ENCODE measurements at regions not wholly inside any gene's neighbourhood (a gene's known extent, or its start where the extent isn't known, plus 50 kb on each side); places are given as distances from the start of the nearest gene placed in this dataset.

DNA sequence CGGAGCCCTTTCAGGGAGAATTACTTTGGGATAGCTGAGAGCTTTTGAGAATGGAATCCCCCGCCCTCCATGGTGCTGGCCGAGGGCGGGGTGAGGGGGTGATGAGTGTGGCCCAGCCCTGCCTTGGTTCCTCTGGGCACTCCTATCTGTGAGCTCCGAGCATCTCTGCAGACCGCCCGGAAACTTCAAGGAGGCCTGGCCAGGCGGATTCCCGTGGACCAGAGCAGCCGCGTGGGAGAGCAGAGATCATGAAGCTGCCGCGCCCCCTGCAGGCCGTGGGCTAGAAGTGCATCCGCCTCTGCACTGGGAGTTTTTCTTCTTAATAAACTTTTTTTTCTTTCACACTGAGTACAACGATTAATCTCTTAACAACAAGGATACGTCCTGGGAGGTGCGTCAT is 392.9 kb upstream of the EEF2KMT start:
- no peak for DNase-seq (ENCODE audit: low read depth)
- no peak overlapping the region for H3K4me3 ChIP-seq (ENCODE audit: low read length)
- TF ChIP-seq, protein P1, sequence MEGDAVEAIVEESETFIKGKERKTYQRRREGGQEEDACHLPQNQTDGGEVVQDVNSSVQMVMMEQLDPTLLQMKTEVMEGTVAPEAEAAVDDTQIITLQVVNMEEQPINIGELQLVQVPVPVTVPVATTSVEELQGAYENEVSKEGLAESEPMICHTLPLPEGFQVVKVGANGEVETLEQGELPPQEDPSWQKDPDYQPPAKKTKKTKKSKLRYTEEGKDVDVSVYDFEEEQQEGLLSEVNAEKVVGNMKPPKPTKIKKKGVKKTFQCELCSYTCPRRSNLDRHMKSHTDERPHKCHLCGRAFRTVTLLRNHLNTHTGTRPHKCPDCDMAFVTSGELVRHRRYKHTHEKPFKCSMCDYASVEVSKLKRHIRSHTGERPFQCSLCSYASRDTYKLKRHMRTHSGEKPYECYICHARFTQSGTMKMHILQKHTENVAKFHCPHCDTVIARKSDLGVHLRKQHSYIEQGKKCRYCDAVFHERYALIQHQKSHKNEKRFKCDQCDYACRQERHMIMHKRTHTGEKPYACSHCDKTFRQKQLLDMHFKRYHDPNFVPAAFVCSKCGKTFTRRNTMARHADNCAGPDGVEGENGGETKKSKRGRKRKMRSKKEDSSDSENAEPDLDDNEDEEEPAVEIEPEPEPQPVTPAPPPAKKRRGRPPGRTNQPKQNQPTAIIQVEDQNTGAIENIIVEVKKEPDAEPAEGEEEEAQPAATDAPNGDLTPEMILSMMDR (conservative IDR thresholded peaks at IDR 0.05; ENCODE audit: low read depth, low read length): peak; percentile 23

- TF ChIP-seq, protein P1 (conservative IDR thresholded peaks at IDR 0.05; ENCODE audit: low read depth, low read length): no peak
- H3K4me3 ChIP-seq (ENCODE audit: low read length): no peak overlapping the region
- no peak for DNase-seq (ENCODE audit: low read depth)
Observed at GRCh38 chr16:5488581-5488980, 391.0 kb upstream of the EEF2KMT start.

DNA sequence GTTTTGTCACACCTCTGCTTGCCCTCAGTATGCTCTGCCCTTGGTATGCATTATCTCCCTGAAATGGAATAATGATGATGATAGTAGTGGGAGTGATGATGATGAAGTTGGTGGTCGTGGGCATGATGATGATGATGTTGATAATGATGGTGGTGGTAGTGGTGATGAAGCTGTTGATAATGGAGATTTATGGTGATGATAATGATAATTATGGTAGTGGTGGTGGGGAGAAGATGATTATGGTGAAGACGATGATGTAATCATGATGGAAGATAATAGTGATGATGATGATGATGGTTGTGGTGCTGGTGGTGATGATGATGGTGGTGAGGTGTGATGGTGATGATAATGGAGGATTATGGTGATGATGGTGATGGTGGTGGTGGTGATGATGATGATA is 390.1 kb upstream of the EEF2KMT start:
- no peak overlapping the region for H3K4me3 ChIP-seq (ENCODE audit: low read length)
- TF ChIP-seq, protein P1 (conservative IDR thresholded peaks at IDR 0.05; ENCODE audit: low read depth, low read length): no peak
- DNase-seq (ENCODE audit: low read depth): no peak

DNA sequence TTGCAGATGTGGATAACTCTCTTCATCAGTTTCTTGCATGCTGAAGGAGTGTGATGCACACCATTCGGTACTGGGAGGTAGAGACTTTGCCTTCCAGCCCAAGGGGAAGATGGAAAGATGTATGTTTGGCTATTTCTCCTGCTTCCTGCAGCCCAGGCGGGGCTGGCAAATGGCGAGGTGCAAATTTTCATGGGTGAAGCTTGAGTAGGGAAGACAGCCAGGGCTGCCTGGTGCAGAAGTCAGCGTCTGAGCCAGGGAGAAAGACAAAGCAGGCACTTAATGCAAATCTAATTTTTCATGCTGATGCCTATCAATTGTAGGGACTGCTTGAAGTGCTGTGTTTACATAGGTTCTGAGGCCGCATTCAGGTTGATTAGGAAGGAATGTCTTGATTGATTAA is 384.7 kb upstream of the EEF2KMT start:
- TF ChIP-seq, protein P1 (conservative IDR thresholded peaks at IDR 0.05; ENCODE audit: low read depth, low read length): no peak
- H3K4me3 ChIP-seq (ENCODE audit: low read length): no peak overlapping the region
- no peak for DNase-seq (ENCODE audit: low read depth)

DNA sequence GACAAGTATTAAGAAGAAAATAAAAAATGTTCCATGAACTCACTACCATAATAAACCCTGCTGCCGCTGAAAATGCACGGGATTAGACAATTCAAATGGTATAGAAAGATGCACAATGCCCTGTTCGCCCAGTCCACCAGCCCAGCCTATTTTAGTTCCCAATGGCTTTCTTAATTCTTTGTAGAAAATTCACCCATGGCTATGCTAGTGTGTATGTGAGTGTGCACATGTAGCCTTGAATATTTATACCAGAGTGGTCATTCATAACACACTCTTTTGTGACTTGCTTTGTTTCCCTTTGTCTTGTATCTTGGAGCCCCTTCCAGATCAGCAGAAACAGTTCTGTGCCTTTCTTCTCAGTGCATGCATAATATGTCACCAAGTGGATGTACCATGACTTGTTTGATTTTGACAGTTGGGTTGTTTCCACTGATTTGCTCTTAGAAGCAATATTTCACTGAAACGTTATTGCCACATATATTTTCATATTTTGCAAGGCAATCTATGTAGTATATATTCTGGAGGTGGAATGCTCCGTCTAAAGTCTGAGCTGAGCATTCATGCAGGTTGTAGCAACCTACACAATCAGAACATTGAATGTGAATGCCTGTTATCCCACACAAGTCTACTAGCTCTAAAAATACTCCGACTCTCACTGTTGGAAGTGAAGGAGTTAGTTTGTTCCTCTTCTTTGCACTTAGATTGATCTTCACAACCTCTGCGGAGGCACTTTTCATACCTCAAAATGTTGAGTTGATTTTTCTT is 383.0 kb upstream of the EEF2KMT start:
- TF ChIP-seq, protein P1 (conservative IDR thresholded peaks at IDR 0.05; ENCODE audit: low read depth, low read length): no peak
- DNase-seq (ENCODE audit: low read depth): no peak

GRCh38 chr16:5479926-5480325 is 382.3 kb upstream of the EEF2KMT start:
- no peak for DNase-seq (ENCODE audit: low read depth)
- TF ChIP-seq, protein P1 (conservative IDR thresholded peaks at IDR 0.05; ENCODE audit: low read depth, low read length): no peak
- H3K4me3 ChIP-seq (ENCODE audit: low read length): no peak overlapping the region

More for the DNA sequence above, 383.0 kb upstream of the EEF2KMT start:
- H3K4me3 ChIP-seq (ENCODE audit: low read length): no peak overlapping the region

DNA sequence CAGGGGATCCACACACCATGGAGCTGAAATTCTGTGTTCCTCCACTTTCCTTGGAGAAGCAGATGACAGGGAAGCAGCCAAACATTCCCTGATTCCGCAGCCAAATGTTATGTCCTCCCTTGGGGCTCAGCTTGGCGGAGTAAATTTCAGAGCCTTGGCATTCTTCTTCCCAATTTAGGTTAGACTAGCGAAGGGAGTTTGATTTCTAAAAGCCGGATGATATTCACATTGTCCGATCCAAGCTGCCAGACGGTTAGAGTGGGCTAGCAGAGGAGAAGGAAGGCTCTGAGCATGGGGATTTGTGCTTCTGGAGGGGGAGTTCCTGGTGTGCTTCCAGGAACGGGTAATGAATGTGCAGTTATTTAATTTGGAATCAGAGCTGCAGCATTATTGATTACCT is 380.4 kb upstream of the EEF2KMT start:
- TF ChIP-seq, protein P1 (conservative IDR thresholded peaks at IDR 0.05; ENCODE audit: low read depth, low read length): no peak
- no peak overlapping the region for H3K4me3 ChIP-seq (ENCODE audit: low read length)
- DNase-seq (ENCODE audit: low read depth): no peak
